HEK293T (cell line): ENCODE measurements at regions not wholly inside any gene's neighbourhood (a gene's known extent, or its start where the extent isn't known, plus 50 kb on each side); places are given as distances from the start of the nearest gene placed in this dataset.

ENCODE experiments used
- BHLHE40 ChIP-seq: fragments of 450-650 bp; IDR thresholded peaks from 2 replicates; pipeline ENCODE4 v1.6.1; 2016; ENCODE audit warnings: mild to moderate bottlenecking, moderate library complexity, borderline replicate concordance
- FOXA1 ChIP-seq: fragments of 450-650 bp; IDR thresholded peaks from 2 replicates; pipeline ENCODE4 v1.6.1; 2016; ENCODE audit warnings: mild to moderate bottlenecking
- FOXK2 ChIP-seq: fragments of 450-650 bp; IDR thresholded peaks from 2 replicates; pipeline ENCODE4 v1.6.1; 2016; ENCODE audit warnings: mild to moderate bottlenecking
- FOXM1 ChIP-seq: fragments of 450-650 bp; IDR thresholded peaks from 2 replicates; pipeline ENCODE4 v1.6.1; 2017; ENCODE audit warnings: mild to moderate bottlenecking, borderline replicate concordance
- HDGF ChIP-seq: fragments of 450-650 bp; IDR thresholded peaks from 2 replicates; pipeline ENCODE4 v1.6.1; 2017; ENCODE audit warnings: antibody characterized with exemption, borderline replicate concordance
- L3MBTL2 ChIP-seq: fragments of 450-650 bp; conservative IDR thresholded peaks from 2 replicates; pipeline ENCODE4 v1.6.1; 2016; ENCODE audit warnings: mild to moderate bottlenecking
- SP1 ChIP-seq: fragments of 450-650 bp; IDR thresholded peaks from 2 replicates; pipeline ENCODE4 v1.6.1; 2017
- TARDBP ChIP-seq: fragments of 450-650 bp; IDR thresholded peaks from 2 replicates; pipeline ENCODE4 v1.6.1; 2016

GRCh38 chr2:195370167-195370943, 286.7 kb upstream of the SLC39A10 start:
- TF ChIP-seq FOXM1 (no peak), TARDBP (no peak), SP1 (no peak), FOXK2 (no peak), HDGF (no peak), BHLHE40 (no peak), FOXA1 (no peak), L3MBTL2 (no peak)
